SK-N-SH (cell line): ENCODE measurements at regions not wholly inside any gene's neighbourhood (a gene's known extent, or its start where the extent isn't known, plus 50 kb on each side); places are given as distances from the start of the nearest gene placed in this dataset.

Experiments
- CTCF ChIA-PET: fragments of 300-600, 350-600 bp; formaldehyde crosslinking; extraction: SDS; loops from one replicate; lab custom pipeline; 2021; lab: Yijun Ruan, JAX
- POLR2A ChIA-PET: fragments of 350-600 bp; sonication (Branson Sonifier 250); formaldehyde crosslinking; extraction: SDS; loops from one replicate; lab custom pipeline; 2020; ENCODE audit warnings: antibody characterized with exemption, inconsistent platforms; lab: Yijun Ruan, JAX
- DNase-seq: peaks from one replicate; pipeline ENCODE4 v3.0.0; 2012
- H2AFZ ChIP-seq: fragments of 200-600 bp; sonication (generic); 2 replicates; pipeline ENCODE4 v1.8.1; 2016; ENCODE audit warnings: antibody characterized with exemption, mild to moderate bottlenecking, low read depth
- H3F3A ChIP-seq: fragments of 200-600 bp; sonication (generic); replicated peaks from 2 replicates; pipeline ENCODE3; 2016; ENCODE audit warnings: antibody characterized with exemption, mild to moderate bottlenecking; ENCODE audit not compliant: insufficient read depth
- H3K27ac ChIP-seq, 2 experiments: fragments of 200-500 bp in 1 of 2; fragments of 200-600 bp in 1 of 2; sonication (Bioruptor generic) in 1 of 2; sonication (generic), shearing (Covaris generic) in 1 of 2; 2 replicates each; pipeline versions ENCODE4 v1.5.1 to v1.6.1; 2014 to 2016; ENCODE audit warnings: low read depth in 2 of 2, inconsistent platforms in 1 of 2, low read length in 1 of 2, mild to moderate bottlenecking in 1 of 2, mixed read lengths in 1 of 2
- H3K27me3 ChIP-seq: fragments of 200-600 bp; sonication (generic), shearing (Covaris generic); 2 replicates; pipeline ENCODE4 v1.6.1; 2016; ENCODE audit warnings: mixed run types; ENCODE audit not compliant: insufficient read depth
- H3K36me3 ChIP-seq, 2 experiments: fragments of 200-500 bp in 1 of 2; fragments of 200-600 bp in 1 of 2; sonication (Bioruptor generic) in 1 of 2; sonication (generic) in 1 of 2; replicated peaks in 1 of 2; 2 replicates each; pipeline versions ENCODE3 to v1.5.1; 2014 to 2016; ENCODE audit warnings: low read length in 1 of 2, mild to moderate bottlenecking in 1 of 2; ENCODE audit not compliant: insufficient read depth in 2 of 2, control insufficient read depth in 1 of 2
- H3K4me1 ChIP-seq, 2 experiments: fragments of 200-500 bp in 1 of 2; fragments of 200-600 bp in 1 of 2; sonication (Bioruptor generic) in 1 of 2; sonication (generic), shearing (Covaris generic) in 1 of 2; 2 replicates each; pipeline versions ENCODE4 v1.5.1 to v1.6.1; 2014 to 2016; ENCODE audit warnings: low read depth in 1 of 2, low read length in 1 of 2, mixed run types in 1 of 2; ENCODE audit not compliant: insufficient read depth in 2 of 2, control insufficient read depth in 1 of 2
- H3K4me2 ChIP-seq: fragments of 200-600 bp; sonication (generic), shearing (Covaris generic); 2 replicates; pipeline ENCODE4 v1.6.1; 2017; ENCODE audit warnings: mixed run types
- H3K4me3 ChIP-seq, 2 experiments: fragments of 200-500 bp in 1 of 2; fragments of 200-600 bp in 1 of 2; sonication (Bioruptor generic) in 1 of 2; sonication (generic), shearing (Covaris generic) in 1 of 2; 2 replicates each; pipeline versions ENCODE4 v1.5.1 to v1.8.1; 2014 to 2016; ENCODE audit warnings: low read depth in 2 of 2, inconsistent platforms in 1 of 2, low read length in 1 of 2, mild to moderate bottlenecking in 1 of 2, mixed read lengths in 1 of 2, moderate library complexity in 1 of 2
- H3K79me2 ChIP-seq: fragments of 200-600 bp; sonication (generic); 2 replicates; pipeline ENCODE4 v1.8.1; 2017; ENCODE audit warnings: mild to moderate bottlenecking; ENCODE audit not compliant: insufficient read depth
- H3K9ac ChIP-seq: fragments of 200-600 bp; sonication (generic); 2 replicates; pipeline ENCODE4 v1.6.1; 2017; ENCODE audit warnings: mixed run types
- H3K9me2 ChIP-seq: fragments of 200-600 bp; sonication (generic); 2 replicates; pipeline ENCODE4 v1.6.1; 2017; ENCODE audit warnings: mixed run types
- H3K9me3 ChIP-seq: fragments of 200-600 bp; sonication (generic); 2 replicates; pipeline ENCODE4 v1.6.1; 2017; ENCODE audit warnings: mixed run types, mild to moderate bottlenecking, moderate library complexity
- H4K20me1 ChIP-seq: fragments of 200-600 bp; sonication (generic); 2 replicates; pipeline ENCODE4 v1.6.1; 2017; ENCODE audit warnings: mild to moderate bottlenecking, mixed run types; ENCODE audit not compliant: insufficient read depth
- CTCF ChIP-seq: fragments of 200-600 bp; sonication (generic); IDR thresholded peaks from 2 replicates; pipeline ENCODE4 v1.6.1; 2017; ENCODE audit warnings: antibody characterized with exemption, mild to moderate bottlenecking, moderate library complexity
- EP300 ChIP-seq, 2 experiments: IDR thresholded peaks; 2 replicates each; pipeline versions ENCODE4 v1.4.0 to v1.6.1; 2012; ENCODE audit warnings: borderline replicate concordance in 1 of 2, low read depth in 1 of 2, low read length in 1 of 2
- GATA2 ChIP-seq: sonication (generic); formaldehyde crosslinking; IDR thresholded peaks from 2 replicates; pipeline ENCODE4 v1.5.0; 2020; ENCODE audit warnings: mild to moderate bottlenecking, missing genetic modification reagents
- MEF2A ChIP-seq: IDR thresholded peaks from 2 replicates; pipeline ENCODE4 v1.4.0; 2012; ENCODE audit warnings: low read depth, borderline replicate concordance
- NFIC ChIP-seq: IDR thresholded peaks from 2 replicates; pipeline ENCODE4 v1.4.0; 2012; ENCODE audit warnings: borderline replicate concordance
- PBX3 ChIP-seq: IDR thresholded peaks from 2 replicates; pipeline ENCODE4; 2012
- REST ChIP-seq: IDR thresholded peaks from 2 replicates; pipeline ENCODE4 v1.6.1; 2012; ENCODE audit warnings: mild to moderate bottlenecking, low read depth, low read length, moderate library complexity
- RXRA ChIP-seq: IDR thresholded peaks from 2 replicates; pipeline ENCODE4 v1.4.0; 2012; ENCODE audit warnings: low read depth, mild to moderate bottlenecking, borderline replicate concordance
- SIN3A ChIP-seq: IDR thresholded peaks from 2 replicates; pipeline ENCODE4 v1.6.1; 2012; ENCODE audit warnings: low read depth, mild to moderate bottlenecking, low read length, moderate library complexity, borderline replicate concordance
- TCF12 ChIP-seq: IDR thresholded peaks from 2 replicates; pipeline ENCODE4 v1.4.0; 2012
- TEAD4 ChIP-seq: IDR thresholded peaks from 2 replicates; pipeline ENCODE4 v1.4.0; 2012; ENCODE audit warnings: mild to moderate bottlenecking, borderline replicate concordance; ENCODE audit not compliant: insufficient read depth
- USF1 ChIP-seq: IDR thresholded peaks from 2 replicates; pipeline ENCODE4 v1.4.0; 2012; ENCODE audit warnings: low read depth, borderline replicate concordance
- WGBS: methylation state at CpG from one replicate; pipeline ENCODE4 v1.1.6; 2017; ENCODE audit warnings: low lambda C conversion rate; 5-methylcytosine and 5-hydroxymethylcytosine counted together

GRCh38 chr11:24084956-24085355, 411.9 kb upstream of the LUZP2 start:
- Histone ChIP-seq H3K4me3 (no peak overlapping the region), H3K79me2 (no peaks in the 10 kb centered on the region)
- POLR2A ChIA-PET: no interaction called here
- TF ChIP-seq PBX3: no peak
- no peak for TF ChIP-seq EP300 (IDR thresholded peaks at IDR 0.05; ENCODE audit: borderline replicate concordance in 1 of 2, low read depth in 1 of 2, low read length in 1 of 2)
- no peak for TF ChIP-seq MEF2A
- no peak for TF ChIP-seq REST
- no peak for TF ChIP-seq NFIC
- no peak for TF ChIP-seq GATA2 (CRISPR knock-in tag)
- TF ChIP-seq SIN3A: no peak
- no peak for TF ChIP-seq RXRA
- no peak for TF ChIP-seq TCF12
- TF ChIP-seq CTCF: no peak
- TF ChIP-seq, all 33 proteins: peak for 0
- CTCF ChIA-PET: no interaction called here
- H3K4me1 ChIP-seq: peaks cover 0 to 4% of the 10 kb centered on the region in 2 experiments; a peak in 2 of 4 replicates
- no peaks in the 10 kb centered on the region for H3K9me2 ChIP-seq
- H3K27me3 ChIP-seq: no peaks in the 10 kb centered on the region
- DNase-seq: no peak
- H3K9me3 ChIP-seq: no peaks in the 10 kb centered on the region
- no peak overlapping the region for H2AFZ ChIP-seq
- no peaks in the 10 kb centered on the region for H3K36me3 ChIP-seq
- no peak overlapping the region for H3K9ac ChIP-seq
- H4K20me1 ChIP-seq: no peaks in the 10 kb centered on the region
- 21% methylated on average over 1 of the region's 1 CpG for WGBS
- no peak overlapping the region for H3K27ac ChIP-seq
- no peaks in the 10 kb centered on the region for H3F3A ChIP-seq
- no peak overlapping the region for H3K4me2 ChIP-seq

GRCh38 chr11:24086921-24087320, 409.9 kb upstream of the LUZP2 start:
- H3K4me2 ChIP-seq: no peak overlapping the region
- ChIA-PET CTCF (interaction anchor here (0.6 kb wide), 1 partner anchor 1166 kb away, joined by 3 read pairs; no protein-coding TSS in a partner anchor), POLR2A (no interaction called here)
- DNase-seq: no peak
- H4K20me1 ChIP-seq: no peaks in the 10 kb centered on the region
- no peaks in the 10 kb centered on the region for H3K9me2 ChIP-seq
- H3K9ac ChIP-seq: no peak overlapping the region
- H3K27ac ChIP-seq: no peak overlapping the region
- no peaks in the 10 kb centered on the region for H3K36me3 ChIP-seq
- H2AFZ ChIP-seq: no peak overlapping the region
- 80% methylated on average over 2 of the region's 2 CpGs for WGBS
- H3K4me1 ChIP-seq: peaks cover 0 to 4% of the 10 kb centered on the region in 2 experiments; a peak in 2 of 4 replicates
- H3K27me3 ChIP-seq: no peaks in the 10 kb centered on the region
- no peak overlapping the region for H3K4me3 ChIP-seq
- no peaks in the 10 kb centered on the region for H3F3A ChIP-seq
- TF ChIP-seq TEAD4 (no peak), EP300 (IDR thresholded peaks at IDR 0.05; ENCODE audit: borderline replicate concordance in 1 of 2, low read depth in 1 of 2, low read length in 1 of 2) (no peak), USF1 (no peak), SIN3A (no peak)
- TF ChIP-seq, all 33 proteins: peak for 0
- no peaks in the 10 kb centered on the region for H3K79me2 ChIP-seq
- no peaks in the 10 kb centered on the region for H3K9me3 ChIP-seq
